Stimulated activated CD8-positive, alpha-beta memory T cell treated with anti-CD3 and anti-CD28 coated beads, Interleukin-2, amount 100 ng/mL, for 1 hour (primary cell): ENCODE measurements at regions not wholly inside any gene's neighbourhood (a gene's known extent, or its start where the extent isn't known, plus 50 kb on each side); places are given as distances from the start of the nearest gene placed in this dataset.
"Not testable (repeated sequence)": the region's sequence is repeated elsewhere in the genome, so short reads cannot be mapped to it uniquely, and the experiment has no call there.

Source experiments
- DNase-seq, 2 donors: peaks; one replicate each; pipeline ENCODE4 v3.0.0-alpha.2; 2020; ENCODE audit warnings: low read depth in 2 of 2

- no peak for DNase-seq
Measured at GRCh38 chr13:79874396-79875360, 393.7 kb downstream of the NDFIP2 start.

DNA sequence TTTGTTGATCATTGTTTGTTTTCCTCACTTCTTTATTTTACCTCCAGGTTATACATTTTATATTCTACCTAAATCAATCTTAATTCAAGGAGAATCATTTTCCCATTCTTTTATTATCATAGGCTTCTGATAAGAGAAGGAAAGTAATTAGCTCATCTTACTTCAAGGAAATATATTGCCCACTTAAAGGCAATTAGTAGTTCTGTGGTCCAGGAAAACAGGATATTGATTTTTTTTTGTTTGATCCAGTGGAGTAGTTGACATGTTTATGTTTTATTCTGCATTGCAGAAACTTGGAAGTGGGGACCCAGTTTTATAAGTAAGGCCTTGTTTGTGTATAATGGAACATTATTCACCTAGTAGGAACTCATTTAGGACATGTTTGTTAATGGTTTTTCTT, 390.6 kb downstream of the NDFIP2 start:
- DNase-seq, result no peak

GRCh38 chr13:79870766-79871165, 389.8 kb downstream of the NDFIP2 start:
- DNase-seq, result no peak

DNA sequence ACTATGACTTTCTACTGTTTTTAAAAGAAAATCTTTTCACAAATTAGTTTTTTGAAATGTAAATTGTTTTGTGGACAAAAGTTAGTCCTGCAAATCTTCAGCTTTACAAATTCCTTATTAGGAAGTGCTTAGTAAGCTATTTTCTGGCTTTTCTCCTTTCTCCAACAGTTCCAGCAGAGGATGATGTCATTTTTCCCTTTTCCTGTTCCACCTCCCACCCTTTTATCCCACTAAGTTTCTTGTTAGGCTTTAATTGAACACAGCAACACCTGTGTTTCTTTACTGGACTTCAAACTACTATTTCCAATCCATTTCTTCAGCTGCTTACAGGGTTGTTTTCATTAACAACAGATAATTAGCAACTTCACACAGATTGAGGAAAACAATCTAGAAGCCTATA, 389.2 kb downstream of the NDFIP2 start:
- no peak for DNase-seq

GRCh38 chr13:79869326-79869725, 388.4 kb downstream of the NDFIP2 start:
- no peak for DNase-seq

- DNase-seq, result no peak
Measured at GRCh38 chr13:79867254-79867653, 386.3 kb downstream of the NDFIP2 start.

GRCh38 chr13:79866436-79866835, 385.5 kb downstream of the NDFIP2 start:
- DNase-seq, result no peak

DNA sequence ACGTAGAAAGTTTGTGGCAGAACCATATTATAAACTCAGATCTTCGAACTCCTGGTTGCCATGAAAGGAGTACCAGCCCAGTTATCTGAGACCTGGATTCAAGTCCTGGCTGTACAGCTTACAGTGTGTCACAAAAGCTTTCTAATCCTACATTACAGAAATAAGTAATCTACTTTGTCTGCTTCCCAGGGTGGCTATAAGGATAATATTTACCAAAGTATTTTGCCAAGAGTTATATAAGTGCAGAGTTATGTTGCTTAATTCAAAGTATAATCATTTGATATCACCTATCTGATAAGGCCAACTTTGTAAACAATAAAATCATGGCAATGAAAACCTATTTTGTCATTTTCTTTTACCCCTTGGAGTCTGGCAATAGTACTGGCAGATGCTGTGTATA, 381.6 kb downstream of the NDFIP2 start:
- no peak for DNase-seq

DNA sequence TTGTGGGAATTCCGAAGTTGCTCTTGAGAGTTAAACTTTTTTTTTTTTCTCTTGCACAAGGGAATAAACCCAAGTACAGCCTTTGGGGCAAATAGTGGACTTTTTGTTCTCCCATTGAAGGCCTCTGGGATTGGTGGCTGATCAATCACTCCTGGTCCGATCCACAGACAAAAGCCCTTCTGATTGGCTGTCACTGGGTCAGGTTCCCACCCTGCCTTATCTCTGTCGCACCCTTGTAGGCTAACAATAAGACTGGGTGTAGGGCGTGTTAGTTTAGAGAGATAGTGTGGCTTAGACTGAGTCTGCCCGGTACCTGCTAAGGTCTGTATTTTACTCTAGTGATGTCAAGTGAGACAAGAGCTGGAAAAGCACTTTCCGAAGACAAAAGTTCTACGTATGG, 380.8 kb downstream of the NDFIP2 start:
- no peak for DNase-seq

DNA sequence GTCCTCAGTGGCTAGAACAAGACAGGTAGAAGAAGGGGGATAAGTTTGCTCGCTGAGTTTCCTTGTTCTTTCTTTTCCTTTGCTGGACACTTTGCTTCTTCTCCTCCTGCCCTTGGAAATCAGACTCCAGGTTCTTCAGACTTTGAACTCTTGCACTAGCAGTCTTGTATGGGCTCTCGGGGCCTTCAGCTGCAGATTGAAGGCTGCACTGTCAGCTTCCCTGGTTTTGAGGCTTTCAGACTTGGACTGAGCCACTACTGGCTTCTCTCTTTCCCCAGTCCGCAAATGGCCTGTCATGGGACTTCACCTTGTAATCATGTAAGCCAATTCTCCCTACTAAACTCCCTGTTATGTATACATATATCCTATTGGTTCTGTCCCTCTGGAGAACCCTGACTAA, 379.8 kb downstream of the NDFIP2 start:
- DNase-seq, result no peak

GRCh38 chr13:79859756-79860155, 378.8 kb downstream of the NDFIP2 start:
- DNase-seq, result no peak

GRCh38 chr13:79853251-79853650, 372.3 kb downstream of the NDFIP2 start:
- no peak for DNase-seq

DNA sequence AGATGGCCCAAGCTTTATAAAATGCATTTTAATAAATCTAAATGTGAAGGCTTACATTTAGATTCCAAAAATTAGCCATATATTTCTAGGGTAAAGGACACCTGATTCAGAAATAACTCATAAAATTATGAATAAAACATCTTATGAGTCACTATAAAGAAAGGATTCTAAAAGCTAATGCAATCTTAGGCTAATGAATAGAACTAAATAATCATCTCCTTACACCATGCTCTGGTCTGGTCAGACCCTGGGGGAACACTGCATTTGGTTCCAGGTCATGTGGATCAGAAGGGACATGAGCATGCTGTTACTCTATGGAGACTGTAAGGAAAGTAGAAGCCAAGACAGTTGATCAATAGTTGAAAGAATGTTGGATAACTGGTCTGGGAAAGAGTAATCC, 370.4 kb downstream of the NDFIP2 start:
- DNase-seq, result no peak

GRCh38 chr13:79847882-79848592, 367.1 kb downstream of the NDFIP2 start:
- no peak for DNase-seq

DNA sequence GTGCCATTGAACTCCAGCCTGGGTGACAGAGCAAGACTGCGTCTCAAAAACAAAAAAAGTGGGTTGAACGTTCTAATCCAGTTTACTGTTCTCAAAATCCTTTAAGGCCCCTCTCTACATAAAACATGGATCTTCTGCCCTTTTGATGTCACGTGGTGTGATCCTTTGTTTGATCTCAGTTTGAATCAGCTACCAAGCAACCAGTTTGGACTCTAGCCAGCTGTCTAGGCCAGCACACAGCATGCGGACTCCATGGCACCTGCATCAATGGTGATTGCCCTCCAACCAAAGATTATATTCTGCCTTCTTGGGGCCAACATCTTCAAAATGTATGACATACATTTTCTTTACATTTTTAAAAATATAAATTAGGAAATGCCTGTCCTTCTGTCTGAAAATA, 365.4 kb downstream of the NDFIP2 start:
- no peak for DNase-seq

GRCh38 chr13:79837741-79838450, 356.9 kb downstream of the NDFIP2 start:
- no peak for DNase-seq

DNA sequence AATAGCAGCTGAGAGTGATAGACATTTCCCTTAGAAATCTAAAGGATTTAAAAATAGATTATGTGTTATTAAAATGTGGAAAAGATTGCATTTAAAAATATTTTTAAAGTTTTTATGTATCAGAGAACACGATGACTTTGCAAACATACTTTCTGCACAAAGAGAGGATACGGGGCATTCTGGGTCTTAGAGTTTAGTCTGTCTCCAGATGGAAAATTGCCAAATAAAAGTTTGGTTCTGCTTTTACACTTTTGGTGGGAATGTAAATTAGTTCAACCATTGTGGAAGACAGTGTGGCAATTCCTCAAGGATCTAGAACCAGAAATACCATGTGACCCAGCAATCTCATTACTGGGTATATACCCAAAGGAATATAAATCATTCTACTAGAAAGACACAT, 355.2 kb downstream of the NDFIP2 start:
- not testable (repeated sequence) for DNase-seq

GRCh38 chr13:79834876-79835275, 353.9 kb downstream of the NDFIP2 start:
- no peak for DNase-seq

GRCh38 chr13:79833991-79834390, 353.0 kb downstream of the NDFIP2 start:
- DNase-seq, result no peak

- DNase-seq, result no peak
Measured at GRCh38 chr13:79831556-79831955, 350.6 kb downstream of the NDFIP2 start.

- DNase-seq, result no peak
Measured at GRCh38 chr13:79830945-79831344, 350.0 kb downstream of the NDFIP2 start.

DNA sequence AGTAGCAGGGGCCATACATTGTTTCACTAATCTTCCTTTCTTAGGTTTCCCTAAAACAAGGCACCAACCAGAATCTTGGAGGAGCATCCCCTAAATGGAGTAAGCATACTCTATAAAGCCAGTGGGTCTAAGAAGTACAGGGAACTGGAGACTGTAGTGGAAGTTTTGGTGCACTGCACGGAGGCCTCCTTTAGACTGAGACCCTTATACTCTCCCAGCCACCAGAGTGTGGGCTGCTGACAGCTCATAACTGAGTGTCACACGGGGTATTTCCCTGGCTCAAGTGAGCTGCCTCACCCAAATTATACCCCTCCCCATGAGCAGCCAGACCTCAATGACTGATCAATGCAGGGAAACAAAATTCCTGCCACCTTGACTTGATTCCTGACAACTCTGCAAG, 349.5 kb downstream of the NDFIP2 start:
- DNase-seq, result no peak
